GM23248 (cell line): ENCODE measurements at regions not wholly inside any gene's neighbourhood (a gene's known extent, or its start where the extent isn't known, plus 50 kb on each side); places are given as distances from the start of the nearest gene placed in this dataset.

ENCODE experiments used
- EZH2 ChIP-seq: fragments of 200-600 bp; sonication (generic); IDR thresholded peaks from 2 replicates; pipeline ENCODE4 v1.6.1; 2018; ENCODE audit warnings: antibody characterized with exemption, mild to moderate bottlenecking; ENCODE audit not compliant: insufficient read depth, poor library complexity, severe bottlenecking
- EZH2phosphoT487 ChIP-seq: fragments of 200-600 bp; sonication (generic); IDR thresholded peaks from 2 replicates; pipeline ENCODE4 v1.6.1; 2018; ENCODE audit warnings: antibody characterized with exemption, moderate library complexity, mild to moderate bottlenecking, low read depth; ENCODE audit not compliant: insufficient read depth

- TF ChIP-seq EZH2phosphoT487 (no peak), EZH2 (no peak)
Observed at GRCh38 chr9:32289756-32290155, 94.7 kb upstream of the ACO1 start.
